Fibroblast of skin of right biceps (primary cell): ENCODE measurements at regions not wholly inside any gene's neighbourhood (a gene's known extent, or its start where the extent isn't known, plus 50 kb on each side); places are given as distances from the start of the nearest gene placed in this dataset.
"Not testable (repeated sequence)": the region's sequence is repeated elsewhere in the genome, so short reads cannot be mapped to it uniquely, and the experiment has no call there.

ENCODE experiments used
- DNase-seq: peaks from one replicate; pipeline ENCODE4 v3.0.0-alpha.2; 2013

- DNase-seq: no peak
Observed at GRCh38 chr7:13107291-13107690, 419.9 kb downstream of the ARL4A start.

- no peak for DNase-seq
Observed at GRCh38 chr7:13108061-13108460, 420.6 kb downstream of the ARL4A start.

GRCh38 chr7:13109201-13109600 is 421.8 kb downstream of the ARL4A start:
- DNase-seq: no peak

GRCh38 chr7:13110107-13110506 is 422.7 kb downstream of the ARL4A start:
- no peak for DNase-seq

- DNase-seq: peak; percentile 9
Observed at GRCh38 chr7:13111230-13111629, 423.8 kb downstream of the ARL4A start.

GRCh38 chr7:13114240-13114639 is 426.8 kb downstream of the ARL4A start:
- DNase-seq: not testable (repeated sequence)

GRCh38 chr7:13115157-13115772 is 427.8 kb downstream of the ARL4A start:
- no peak for DNase-seq

- DNase-seq: no peak
Observed at GRCh38 chr7:13115855-13116254, 428.4 kb downstream of the ARL4A start.

GRCh38 chr7:13117103-13117502 is 429.7 kb downstream of the ARL4A start:
- DNase-seq: no peak

- no peak for DNase-seq
Observed at GRCh38 chr7:13117592-13117991, 430.2 kb downstream of the ARL4A start.

GRCh38 chr7:13124629-13125028 is 437.2 kb downstream of the ARL4A start:
- not testable (repeated sequence) for DNase-seq

GRCh38 chr7:13126347-13126746 is 438.9 kb downstream of the ARL4A start:
- no peak for DNase-seq

- DNase-seq: no peak
Observed at GRCh38 chr7:13130321-13130720, 442.9 kb downstream of the ARL4A start.

- not testable (repeated sequence) for DNase-seq
Observed at GRCh38 chr7:13130906-13131305, 443.5 kb downstream of the ARL4A start.

GRCh38 chr7:13132314-13132713 is 444.9 kb downstream of the ARL4A start:
- no peak for DNase-seq

- not testable (repeated sequence) for DNase-seq
Observed at GRCh38 chr7:13136345-13136744, 448.9 kb downstream of the ARL4A start.

- no peak for DNase-seq
Observed at GRCh38 chr7:13139436-13139835, 452.0 kb downstream of the ARL4A start.

GRCh38 chr7:13144673-13145072 is 457.2 kb downstream of the ARL4A start:
- DNase-seq: no peak

- no peak for DNase-seq
Observed at GRCh38 chr7:13148548-13148947, 461.1 kb downstream of the ARL4A start.

- DNase-seq: no peak
Observed at GRCh38 chr7:13151978-13152377, 464.5 kb downstream of the ARL4A start.

GRCh38 chr7:13152755-13153154 is 465.3 kb downstream of the ARL4A start:
- no peak for DNase-seq

- DNase-seq: no peak
Observed at GRCh38 chr7:13153266-13153665, 465.8 kb downstream of the ARL4A start.

- DNase-seq: no peak
Observed at GRCh38 chr7:13153742-13154141, 466.3 kb downstream of the ARL4A start.

GRCh38 chr7:13155188-13155587 is 467.8 kb downstream of the ARL4A start:
- DNase-seq: no peak

GRCh38 chr7:13159003-13159402 is 471.6 kb downstream of the ARL4A start:
- no peak for DNase-seq
